SK-N-SH treated with all-trans-retinoic acid at 6 μM for 48 hours (cell line): ENCODE measurements at regions not wholly inside any gene's neighbourhood (a gene's known extent, or its start where the extent isn't known, plus 50 kb on each side); places are given as distances from the start of the nearest gene placed in this dataset.

Experiments
- ARNTL ChIP-seq: fragments of 450-650 bp; formaldehyde crosslinking; IDR thresholded peaks from 2 replicates; pipeline ENCODE4 v1.5.0; 2020; ENCODE audit warnings: low read depth, mild to moderate bottlenecking, moderate library complexity, borderline replicate concordance
- BACH2 ChIP-seq: fragments of 250-450 bp; sonication (Bioruptor Pico); IDR thresholded peaks from 2 replicates; pipeline ENCODE4 v1.9.0; 2021; ENCODE audit warnings: mild to moderate bottlenecking, borderline replicate concordance
- CREB5 ChIP-seq: fragments of 250-450 bp; sonication (Bioruptor Pico); IDR thresholded peaks from 2 replicates; pipeline ENCODE4 v1.5.1; 2020; ENCODE audit warnings: low read depth, mild to moderate bottlenecking, moderate library complexity
- CSRNP3 ChIP-seq: fragments of 250-450 bp; sonication (Bioruptor Pico); IDR thresholded peaks from 2 replicates; pipeline ENCODE4 v1.5.1; 2021; ENCODE audit warnings: mild to moderate bottlenecking, moderate library complexity
- ISL1 ChIP-seq: fragments of 250-450 bp; sonication (Bioruptor Pico); IDR thresholded peaks from 2 replicates; pipeline ENCODE4 v2.1.2; 2022; ENCODE audit warnings: mild to moderate bottlenecking, moderate library complexity
- OSR1 ChIP-seq: fragments of 250-450 bp; sonication (Bioruptor Pico); IDR thresholded peaks from 2 replicates; pipeline ENCODE4 v1.8.0; 2022; ENCODE audit warnings: moderate library complexity, mild to moderate bottlenecking, inconsistent platforms
- PATZ1 ChIP-seq: fragments of 250-450 bp; sonication (Bioruptor Pico); IDR thresholded peaks from 2 replicates; pipeline ENCODE4 v1.8.0; 2020; ENCODE audit warnings: mild to moderate bottlenecking, moderate library complexity, borderline replicate concordance
- PPARA ChIP-seq: fragments of 250-450 bp; sonication (Bioruptor Pico); IDR thresholded peaks from 2 replicates; pipeline ENCODE4 v1.5.0; 2020; ENCODE audit warnings: mild to moderate bottlenecking, borderline replicate concordance
- ZFP30 ChIP-seq: fragments of 450-650 bp; formaldehyde crosslinking; IDR thresholded peaks from 2 replicates; pipeline ENCODE4 v1.5.0; 2022; ENCODE audit warnings: mild to moderate bottlenecking, moderate library complexity
- ZNF8 ChIP-seq: fragments of 450-650 bp; formaldehyde crosslinking; IDR thresholded peaks from 2 replicates; pipeline ENCODE4 v1.5.0; 2020; ENCODE audit warnings: mild to moderate bottlenecking, moderate library complexity

DNA sequence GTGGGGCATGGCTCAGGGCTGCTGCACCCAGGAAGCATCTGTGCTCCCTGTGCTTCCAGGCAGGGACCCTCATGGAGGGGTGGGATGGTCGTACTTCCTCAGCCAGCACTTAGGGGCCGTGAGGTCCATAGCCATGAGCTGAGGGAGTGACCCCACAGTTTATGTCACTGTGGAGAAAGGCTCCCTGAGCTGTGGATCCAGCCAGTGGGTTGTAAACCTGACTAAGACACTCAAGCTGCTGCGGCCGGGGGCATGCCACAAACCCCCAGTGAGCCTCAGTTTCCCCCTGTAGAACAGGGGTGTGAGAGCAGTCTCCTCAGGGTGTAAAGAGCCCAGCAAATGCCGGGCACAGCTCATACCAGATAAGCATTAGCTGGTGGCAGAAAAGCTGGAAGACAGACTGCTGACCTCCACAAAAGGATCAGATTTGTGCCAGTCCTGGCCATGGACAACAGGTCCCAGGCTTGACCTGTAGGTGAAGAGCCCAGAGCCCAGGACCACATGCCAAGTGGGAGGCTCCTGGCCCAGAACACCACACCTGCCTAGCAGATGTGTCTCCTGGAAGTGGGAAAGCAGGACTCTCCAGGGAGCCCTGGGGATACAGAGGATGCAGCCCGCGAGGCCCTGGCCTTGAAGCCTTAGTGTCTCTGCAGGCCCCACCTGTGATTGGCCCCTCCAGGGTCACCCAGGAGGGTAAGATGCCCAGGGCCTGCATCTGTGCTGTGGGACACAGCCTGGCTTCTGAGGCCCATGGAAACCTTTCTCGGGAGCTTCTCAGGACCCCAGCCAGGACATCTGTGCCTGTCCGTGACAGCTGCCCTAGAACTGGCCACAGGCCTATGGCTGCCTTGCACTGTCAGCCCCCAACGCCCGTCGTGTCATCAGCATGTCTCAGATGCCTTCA lies 78.1 kb upstream of the RET start:
- no peak for TF ChIP-seq PATZ1 (CRISPR knock-in tag)
- TF ChIP-seq CSRNP3 = no peak
- no peak for TF ChIP-seq ZNF8 (CRISPR knock-in tag)
- no peak for TF ChIP-seq CREB5 (CRISPR knock-in tag)
- no peak for TF ChIP-seq ISL1 (CRISPR knock-in tag)
- TF ChIP-seq ZFP30 (CRISPR knock-in tag) = no peak
- TF ChIP-seq BACH2 (CRISPR knock-in tag) = no peak
- no peak for TF ChIP-seq ARNTL (CRISPR knock-in tag)
- no peak for TF ChIP-seq PPARA (CRISPR knock-in tag)
- TF ChIP-seq OSR1 (CRISPR knock-in tag) = no peak
